HUES6 (cell line): ENCODE measurements at regions not wholly inside any gene's neighbourhood (a gene's known extent, or its start where the extent isn't known, plus 50 kb on each side); places are given as distances from the start of the nearest gene placed in this dataset.
"Not testable (repeated sequence)": the region's sequence is repeated elsewhere in the genome, so short reads cannot be mapped to it uniquely, and the experiment has no call there.

Experiments used
- H3K27ac ChIP-seq: 2 replicates; pipeline ENCODE4 v1.7.0; 2013; ENCODE audit warnings: low read depth, mild to moderate bottlenecking, low read length, inconsistent platforms
- H3K27me3 ChIP-seq: 2 replicates; pipeline ENCODE4 v1.6.1; 2013; ENCODE audit warnings: low read length; ENCODE audit not compliant: control insufficient read depth, insufficient read depth
- H3K36me3 ChIP-seq: 2 replicates; pipeline ENCODE4 v1.6.1; 2013; ENCODE audit warnings: low read length; ENCODE audit not compliant: control insufficient read depth, insufficient read depth
- H3K4me1 ChIP-seq: 2 replicates; pipeline ENCODE4 v1.6.1; 2013; ENCODE audit warnings: low read length; ENCODE audit not compliant: control insufficient read depth, insufficient read depth
- H3K4me3 ChIP-seq: 2 replicates; pipeline ENCODE4 v1.5.1; 2013; ENCODE audit warnings: low read depth, low read length
- H3K9ac ChIP-seq: one replicate; pipeline ENCODE4 v1.6.1; 2013; ENCODE audit warnings: mild to moderate bottlenecking, low read length
- H3K9me3 ChIP-seq: 2 replicates; pipeline ENCODE4 v1.6.1; 2013; ENCODE audit warnings: low read depth, low read length; ENCODE audit not compliant: control insufficient read depth, insufficient read depth

DNA sequence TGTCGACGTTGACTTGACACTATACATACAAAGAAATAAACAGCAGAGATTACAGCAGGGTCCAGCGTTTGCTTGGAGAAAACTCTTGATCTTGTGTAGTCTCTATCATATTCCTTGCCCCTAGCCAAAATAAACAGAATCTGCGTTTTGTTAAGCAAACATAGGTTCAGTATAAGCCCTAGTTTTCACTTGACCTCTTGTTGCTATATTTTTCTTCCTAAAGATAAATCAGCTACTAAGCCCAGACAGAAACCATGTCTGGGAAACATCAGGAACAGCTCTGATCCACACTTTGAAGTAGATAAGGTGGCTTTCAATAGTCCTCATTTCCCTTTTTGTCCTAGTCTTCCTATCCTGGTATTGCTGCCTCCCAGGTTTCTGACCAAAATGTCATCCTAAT lies 328.2 kb upstream of the MAGI2 start:
- H3K36me3 ChIP-seq, result no peaks in the 10 kb centered on the region
- no peak overlapping the region for H3K4me3 ChIP-seq
- H3K27ac ChIP-seq, result no peak overlapping the region
- H3K27me3 ChIP-seq, result no peaks in the 10 kb centered on the region
- H3K9ac ChIP-seq, result no peak overlapping the region
- H3K4me1 ChIP-seq, result no peaks in the 10 kb centered on the region
- no peaks in the 10 kb centered on the region for H3K9me3 ChIP-seq

DNA sequence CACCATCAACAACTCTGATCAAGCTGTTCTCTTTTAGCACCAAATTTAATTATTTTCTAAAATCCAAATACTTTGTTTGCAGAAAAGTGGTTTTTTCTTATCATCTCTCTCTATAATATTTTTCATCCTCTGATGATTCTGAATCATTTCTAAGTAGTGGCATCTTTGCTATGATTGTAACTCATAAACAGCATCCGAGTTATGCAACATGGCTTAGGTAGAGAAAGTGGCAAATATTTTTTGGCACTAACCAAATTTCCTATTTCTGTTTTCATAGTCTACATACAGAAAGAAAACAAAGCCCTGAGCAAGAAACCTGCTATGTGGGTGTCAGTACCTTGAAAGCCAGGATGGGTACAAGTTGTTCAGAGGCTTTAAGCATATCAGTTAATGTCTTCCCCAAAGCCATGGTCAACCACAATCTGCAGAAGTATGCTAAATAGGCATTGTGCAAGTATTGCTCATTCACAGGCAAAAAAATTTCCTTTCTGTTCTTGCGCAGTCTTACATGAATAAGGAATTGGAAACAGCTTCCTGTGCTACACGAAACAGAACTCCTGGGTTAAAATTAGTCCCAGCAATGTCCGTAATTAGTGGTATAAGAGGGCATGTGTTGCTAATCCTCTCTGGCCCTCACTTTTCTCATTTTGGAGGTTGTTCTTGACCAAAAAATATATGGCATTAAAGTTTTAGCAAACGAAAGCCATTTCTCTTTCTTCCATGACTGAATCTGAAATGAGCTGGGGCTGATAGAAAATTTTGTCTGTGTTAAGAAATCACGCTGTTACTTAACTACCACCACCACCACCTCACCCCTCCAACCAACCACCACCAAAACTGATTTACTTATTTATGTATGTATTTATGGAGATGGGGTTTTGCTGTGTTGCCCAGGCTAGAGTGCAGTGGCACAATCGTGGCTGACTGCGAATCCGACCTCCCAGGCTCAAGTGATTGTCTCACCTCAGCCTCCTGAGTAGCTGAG lies 325.6 kb upstream of the MAGI2 start:
- Histone ChIP-seq H3K9ac (no peak overlapping the region), H3K27ac (no peak overlapping the region), H3K4me1 (no peaks in the 10 kb centered on the region)

DNA sequence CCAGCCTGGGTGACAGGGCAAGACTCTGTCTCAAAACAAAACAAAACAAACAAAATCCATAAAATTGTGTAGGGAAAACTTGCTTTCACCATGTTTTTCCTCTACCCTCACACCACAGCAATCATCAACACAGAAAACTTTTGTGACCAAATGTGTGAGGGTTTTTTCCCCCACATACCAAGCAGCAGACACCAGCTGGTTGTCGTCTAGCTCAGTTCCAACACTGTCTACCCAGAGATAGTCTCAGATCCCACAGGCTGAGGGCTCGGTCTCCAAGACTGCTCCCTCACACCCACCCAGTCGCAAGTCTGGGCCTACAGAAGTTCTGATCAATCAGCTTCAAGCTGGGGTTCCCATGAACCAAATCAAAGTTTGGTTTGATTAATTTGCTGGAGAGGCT lies 322.4 kb upstream of the MAGI2 start:
- Histone ChIP-seq H3K36me3 (no peaks in the 10 kb centered on the region), H3K4me1 (no peaks in the 10 kb centered on the region), H3K4me3 (no peak overlapping the region), H3K9ac (no peak overlapping the region), H3K27ac (no peak overlapping the region), H3K27me3 (no peaks in the 10 kb centered on the region), H3K9me3 (no peaks in the 10 kb centered on the region)

More for the DNA sequence above, 325.6 kb upstream of the MAGI2 start:
- Histone ChIP-seq H3K4me3 (no peak overlapping the region), H3K27me3 (no peaks in the 10 kb centered on the region), H3K36me3 (no peaks in the 10 kb centered on the region), H3K9me3 (no peaks in the 10 kb centered on the region)

DNA sequence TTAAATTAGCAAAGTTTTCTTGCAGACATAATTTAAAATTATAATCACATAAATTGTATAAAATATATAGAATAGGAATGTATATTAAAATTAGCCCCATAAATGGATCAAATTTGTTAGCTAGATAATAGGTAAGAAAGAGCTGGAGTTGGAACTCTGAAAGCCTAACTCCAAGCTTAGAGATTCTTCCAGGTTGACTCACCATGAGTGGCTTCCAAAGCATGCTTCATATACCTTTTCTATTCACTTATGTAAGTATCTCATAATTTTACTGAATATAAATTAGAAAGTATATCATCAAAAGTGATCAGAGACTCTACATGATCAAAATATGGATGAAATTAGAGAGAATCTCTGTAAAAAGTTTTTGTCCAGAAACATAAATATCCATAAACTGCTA lies 320.7 kb upstream of the MAGI2 start:
- no peaks in the 10 kb centered on the region for H3K9me3 ChIP-seq

DNA sequence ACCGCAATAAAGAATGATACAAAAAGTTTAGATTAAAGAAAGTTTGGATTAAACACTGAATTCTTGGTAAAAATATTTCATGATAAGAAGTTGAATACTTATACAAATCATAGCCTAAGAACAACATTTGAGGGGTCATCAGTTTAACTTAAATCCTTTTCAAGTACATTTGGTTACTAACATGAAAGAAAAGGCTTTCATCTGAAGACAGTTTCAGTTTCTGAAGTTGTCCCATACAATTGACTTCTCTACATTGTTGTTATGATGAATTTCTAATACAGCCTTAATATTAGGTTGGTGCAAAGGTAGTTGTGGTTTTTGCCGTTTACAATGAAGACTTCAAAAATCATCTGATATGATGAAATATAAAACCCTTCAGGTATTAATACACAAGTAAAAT lies 317.5 kb upstream of the MAGI2 start:
- Histone ChIP-seq H3K27me3 (no peaks in the 10 kb centered on the region), H3K4me3 (no peak overlapping the region), H3K36me3 (no peaks in the 10 kb centered on the region), H3K9me3 (no peaks in the 10 kb centered on the region), H3K9ac (no peak overlapping the region), H3K4me1 (no peaks in the 10 kb centered on the region), H3K27ac (no peak overlapping the region)

More for the DNA sequence above, 320.7 kb upstream of the MAGI2 start:
- no peaks in the 10 kb centered on the region for H3K27me3 ChIP-seq
- no peak overlapping the region for H3K4me3 ChIP-seq
- H3K36me3 ChIP-seq, result no peaks in the 10 kb centered on the region
- no peak overlapping the region for H3K9ac ChIP-seq
- H3K27ac ChIP-seq, result no peak overlapping the region
- no peaks in the 10 kb centered on the region for H3K4me1 ChIP-seq

DNA sequence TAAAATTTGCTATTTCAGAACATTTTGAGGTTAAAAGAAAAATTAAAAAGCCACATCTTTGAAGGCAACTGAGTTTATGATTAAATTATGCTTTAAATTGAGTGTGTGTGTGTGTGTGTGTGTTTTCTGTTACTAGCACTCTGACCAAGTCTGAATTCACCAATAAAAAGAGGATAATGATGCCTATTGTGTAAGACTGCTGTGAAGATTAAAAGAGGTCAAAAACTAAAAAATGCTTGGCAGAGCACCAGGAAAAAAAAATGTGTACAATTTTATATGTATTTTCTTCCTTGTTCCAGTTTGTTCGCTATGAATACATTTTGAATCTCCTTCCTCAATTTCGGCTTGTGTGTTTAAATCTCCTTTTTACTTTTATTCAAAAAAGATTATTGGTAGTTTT lies 316.6 kb upstream of the MAGI2 start:
- H3K27ac ChIP-seq, result no peak overlapping the region
- no peaks in the 10 kb centered on the region for H3K36me3 ChIP-seq
- no peak overlapping the region for H3K4me3 ChIP-seq
- H3K9ac ChIP-seq, result no peak overlapping the region
- no peaks in the 10 kb centered on the region for H3K9me3 ChIP-seq
- no peaks in the 10 kb centered on the region for H3K27me3 ChIP-seq
- no peaks in the 10 kb centered on the region for H3K4me1 ChIP-seq

DNA sequence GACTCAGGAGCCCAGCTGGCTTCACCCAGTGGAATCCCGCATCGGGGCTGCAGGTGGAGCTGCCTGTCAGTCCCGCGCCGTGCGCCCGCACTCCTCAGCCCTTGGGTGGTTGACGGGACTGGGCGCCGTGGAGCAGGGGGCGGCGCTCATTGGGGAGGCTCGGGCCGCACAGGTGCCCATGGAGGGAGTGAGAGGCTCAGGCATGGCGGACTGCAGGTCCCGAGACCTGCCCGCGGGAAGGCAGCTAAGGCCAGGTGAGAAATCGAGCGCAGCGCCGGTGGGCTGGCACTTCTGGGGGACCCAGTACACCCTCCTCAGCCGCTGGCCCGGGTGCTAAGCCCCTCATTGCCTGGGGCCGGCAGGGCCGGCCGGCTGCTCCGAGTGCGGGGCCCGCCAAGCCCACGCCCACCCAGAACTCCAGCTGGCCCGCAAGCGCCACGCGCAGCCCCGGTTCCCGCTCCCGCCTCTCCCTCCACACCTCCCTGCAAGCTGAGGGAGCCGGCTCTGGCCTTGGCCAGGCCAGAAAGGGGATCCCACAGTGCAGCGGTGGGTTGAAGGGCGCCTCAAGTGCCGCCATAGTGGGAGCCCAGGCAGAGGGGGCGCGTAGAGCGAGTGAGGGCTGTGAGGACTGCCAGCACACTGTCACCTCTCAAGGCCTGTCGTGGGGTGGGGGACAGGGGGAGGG lies 314.6 kb upstream of the MAGI2 start:
- not testable (repeated sequence) for H3K4me3 ChIP-seq, H3K9me3 ChIP-seq, H3K27me3 ChIP-seq, H3K36me3 ChIP-seq, H3K27ac ChIP-seq, H3K4me1 ChIP-seq, H3K9ac ChIP-seq

DNA sequence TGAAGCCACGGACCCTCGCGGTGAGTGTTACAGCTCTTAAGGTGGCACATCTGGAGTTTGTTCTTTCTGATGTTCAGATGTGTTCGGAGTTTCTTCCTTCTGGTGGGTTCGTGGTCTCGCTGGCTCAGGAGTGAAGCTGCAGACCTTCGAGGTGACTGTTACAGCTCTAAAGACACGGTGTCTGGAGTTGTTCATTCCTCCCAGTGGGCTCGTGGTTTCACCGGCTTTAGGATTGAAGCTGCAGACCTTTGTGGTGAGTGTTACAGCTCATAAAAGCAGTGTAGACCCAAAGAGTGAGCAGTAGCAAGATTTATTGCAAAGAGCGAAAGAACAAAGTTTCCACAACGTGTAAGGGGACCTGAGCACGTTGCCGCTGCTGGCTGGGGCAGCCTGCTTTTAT lies 313.7 kb upstream of the MAGI2 start:
- not testable (repeated sequence) for H3K9me3 ChIP-seq, H3K36me3 ChIP-seq, H3K4me1 ChIP-seq, H3K4me3 ChIP-seq, H3K27ac ChIP-seq, H3K9ac ChIP-seq, H3K27me3 ChIP-seq

DNA sequence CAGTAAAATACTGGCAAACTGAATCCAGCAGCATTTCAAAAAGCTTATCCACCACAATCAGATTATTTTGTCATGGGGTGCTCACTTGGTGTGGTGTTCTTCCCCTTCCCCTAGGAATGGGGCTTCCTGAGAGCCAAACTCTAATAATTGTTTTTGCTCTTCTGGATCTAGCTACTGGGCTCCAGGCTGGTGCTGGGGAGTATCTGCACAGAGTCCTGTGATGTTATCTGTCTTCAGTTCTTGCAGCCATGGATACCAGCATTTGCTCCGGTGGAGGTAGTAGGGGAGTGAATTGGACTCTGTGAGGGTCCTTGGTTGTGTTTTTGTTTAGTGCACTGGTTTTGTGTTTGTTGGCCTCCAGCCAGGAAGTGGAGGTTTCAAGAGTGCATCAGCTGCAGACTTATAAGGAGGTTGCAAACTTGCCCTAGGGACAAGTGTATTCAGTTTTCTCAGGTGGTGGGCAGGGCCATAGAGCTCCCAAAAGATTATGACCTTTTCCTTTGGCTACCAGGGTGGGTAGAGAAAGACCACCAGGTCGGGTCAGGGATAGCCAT lies 308.5 kb upstream of the MAGI2 start:
- H3K27ac ChIP-seq, result no peak overlapping the region
- no peaks in the 10 kb centered on the region for H3K9me3 ChIP-seq

DNA sequence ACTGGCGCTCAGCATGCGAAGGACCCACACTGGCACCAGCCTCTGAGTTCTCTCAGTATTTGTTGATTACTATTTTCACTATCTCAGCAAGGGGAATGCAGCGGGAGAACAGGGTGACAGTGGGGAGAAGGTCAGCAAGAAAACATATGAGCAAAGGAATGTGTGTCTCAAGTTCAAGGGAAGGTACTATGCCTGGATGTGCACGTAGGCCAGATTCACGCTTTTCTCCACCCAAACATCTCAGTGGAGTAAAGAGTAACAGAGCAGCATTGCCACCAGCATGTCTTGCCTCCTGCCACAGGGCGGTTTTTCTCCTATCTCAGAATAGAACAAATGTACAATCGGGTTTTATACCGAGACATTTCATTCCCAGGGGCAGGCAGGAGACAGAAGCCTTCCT lies 297.5 kb upstream of the MAGI2 start:
- H3K27ac ChIP-seq, H3K36me3 ChIP-seq, H3K4me3 ChIP-seq, H3K27me3 ChIP-seq, H3K9me3 ChIP-seq, H3K4me1 ChIP-seq, H3K9ac ChIP-seq: not testable (repeated sequence)

More for the DNA sequence above, 308.5 kb upstream of the MAGI2 start:
- Histone ChIP-seq H3K4me1 (no peaks in the 10 kb centered on the region), H3K27me3 (no peaks in the 10 kb centered on the region), H3K36me3 (no peaks in the 10 kb centered on the region), H3K4me3 (no peak overlapping the region), H3K9ac (no peak overlapping the region)

DNA sequence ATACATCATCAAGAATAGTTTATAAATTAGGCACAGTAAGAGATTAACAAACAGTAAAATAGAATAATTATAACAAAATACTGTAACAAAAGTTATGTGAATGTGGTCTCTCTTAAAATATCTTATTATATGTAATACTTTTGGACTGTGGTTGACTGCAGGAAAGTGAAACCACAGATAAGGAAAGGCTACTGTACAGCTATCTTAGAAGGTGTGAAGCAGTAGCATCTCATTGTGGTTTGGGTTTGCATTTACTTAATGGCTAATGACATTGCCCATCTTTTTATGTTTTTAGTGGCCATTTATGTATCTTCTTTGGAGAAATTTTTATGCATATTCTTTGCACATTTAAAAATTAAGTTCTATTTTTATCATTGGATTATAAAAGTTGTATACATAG lies 296.4 kb upstream of the MAGI2 start:
- no peak overlapping the region for H3K9ac ChIP-seq
- H3K27me3 ChIP-seq, result no peaks in the 10 kb centered on the region
- no peak overlapping the region for H3K27ac ChIP-seq
- no peaks in the 10 kb centered on the region for H3K36me3 ChIP-seq
- H3K4me3 ChIP-seq, result no peak overlapping the region
- no peaks in the 10 kb centered on the region for H3K9me3 ChIP-seq
- H3K4me1 ChIP-seq, result no peaks in the 10 kb centered on the region
